DOHH2 (cell line): ENCODE measurements at regions not wholly inside any gene's neighbourhood (a gene's known extent, or its start where the extent isn't known, plus 50 kb on each side); places are given as distances from the start of the nearest gene placed in this dataset.

Source experiments
- H3F3A ChIP-seq: fragments of 200-600 bp; sonication (generic), shearing (Covaris generic); 2 replicates; pipeline ENCODE4 v1.6.0; 2016; ENCODE audit warnings: antibody characterized with exemption, mild to moderate bottlenecking; ENCODE audit not compliant: control insufficient read depth, insufficient read depth
- H3K27ac ChIP-seq: fragments of 200-600 bp; sonication (generic); 2 replicates; pipeline ENCODE4 v1.5.1; 2014; ENCODE audit warnings: low read depth, mild to moderate bottlenecking, low read length, moderate library complexity
- H3K27me3 ChIP-seq: fragments of 200-600 bp; sonication (generic); 2 replicates; pipeline ENCODE4 v1.6.1; 2014; ENCODE audit warnings: mild to moderate bottlenecking, low read length, mixed read lengths; ENCODE audit not compliant: control insufficient read depth
- H3K36me3 ChIP-seq: fragments of 200-600 bp; sonication (generic); 2 replicates; pipeline ENCODE4 v1.6.1; 2014; ENCODE audit warnings: mild to moderate bottlenecking, low read length, moderate library complexity, mixed read lengths; ENCODE audit not compliant: control insufficient read depth
- H3K4me1 ChIP-seq: fragments of 200-600 bp; sonication (generic); 2 replicates; pipeline ENCODE4 v1.6.1; 2014; ENCODE audit warnings: mild to moderate bottlenecking, low read length, mixed read lengths; ENCODE audit not compliant: control insufficient read depth
- H3K4me2 ChIP-seq: fragments of 200-600 bp; sonication (generic); 2 replicates; pipeline ENCODE4 v1.6.0; 2014; ENCODE audit warnings: mild to moderate bottlenecking, low read length, moderate library complexity
- H3K4me3 ChIP-seq: fragments of 200-600 bp; sonication (generic); 2 replicates; pipeline ENCODE4 v1.5.1; 2014; ENCODE audit warnings: mild to moderate bottlenecking, low read length, mixed read lengths
- H3K79me2 ChIP-seq: fragments of 200-600 bp; sonication (generic); 2 replicates; pipeline ENCODE4 v1.6.1; 2014; ENCODE audit warnings: mild to moderate bottlenecking, low read length, mixed read lengths; ENCODE audit not compliant: control insufficient read depth
- H3K9me2 ChIP-seq: fragments of 200-600 bp; sonication (generic); replicated peaks from 2 replicates; pipeline ENCODE4 v1.6.1; 2014; ENCODE audit warnings: mild to moderate bottlenecking, low read length, mixed read lengths; ENCODE audit not compliant: control insufficient read depth
- H3K9me3 ChIP-seq: fragments of 200-600 bp; sonication (generic); 2 replicates; pipeline ENCODE4 v1.6.1; 2014; ENCODE audit warnings: antibody characterized with exemption, low read length, mixed read lengths; ENCODE audit not compliant: control insufficient read depth, insufficient read depth
- H4K20me1 ChIP-seq: fragments of 200-600 bp; sonication (generic); 2 replicates; pipeline ENCODE4 v1.6.0; 2014; ENCODE audit warnings: low read depth, mild to moderate bottlenecking, antibody characterized with exemption, low read length, moderate library complexity; ENCODE audit not compliant: control insufficient read depth, insufficient read depth
- EZH2phosphoT487 ChIP-seq: fragments of 200-600 bp; sonication (generic); IDR thresholded peaks from 2 replicates; pipeline ENCODE4 v1.6.1; 2017; ENCODE audit warnings: borderline replicate concordance, mild to moderate bottlenecking, antibody characterized with exemption, low read length, moderate library complexity, mixed read lengths
- TF ChIP-seq, protein P1 (sequence below): fragments of 200-600 bp; sonication (generic); IDR thresholded peaks from one replicate; pipeline ENCODE4 v1.5.1; 2014; ENCODE audit warnings: antibody characterized with exemption, mild to moderate bottlenecking, low read depth, low read length; ENCODE audit not compliant: poor library complexity, severe bottlenecking

DNA sequence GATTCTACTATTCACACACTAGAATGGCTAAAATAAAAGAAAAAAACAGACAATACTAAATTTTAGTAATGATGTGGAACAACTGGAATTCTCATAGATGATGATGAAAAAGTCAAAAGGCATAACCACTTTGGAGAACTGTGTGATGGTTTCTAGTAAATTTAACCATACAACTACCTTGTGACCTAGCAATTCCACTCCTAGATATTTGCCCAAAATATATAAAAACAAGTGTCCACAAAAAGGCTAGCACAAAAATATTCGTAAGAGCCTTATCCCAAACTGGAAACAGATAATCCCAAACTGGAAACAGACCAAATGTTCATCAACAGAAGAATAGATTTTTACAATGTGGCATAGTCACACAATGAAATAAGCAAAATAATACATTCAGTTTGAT lies 67.9 kb upstream of the PGBD5 start:
- no peaks in the 10 kb centered on the region for H3F3A ChIP-seq
- no peaks in the 10 kb centered on the region for H3K9me3 ChIP-seq
- H3K9me2 ChIP-seq = no peaks in the 10 kb centered on the region
- H3K27ac ChIP-seq = no peak overlapping the region
- H4K20me1 ChIP-seq = no peaks in the 10 kb centered on the region
- no peaks in the 10 kb centered on the region for H3K36me3 ChIP-seq
- no peaks in the 10 kb centered on the region for H3K4me1 ChIP-seq
- no peak for TF ChIP-seq EZH2phosphoT487
- TF ChIP-seq, protein P1, sequence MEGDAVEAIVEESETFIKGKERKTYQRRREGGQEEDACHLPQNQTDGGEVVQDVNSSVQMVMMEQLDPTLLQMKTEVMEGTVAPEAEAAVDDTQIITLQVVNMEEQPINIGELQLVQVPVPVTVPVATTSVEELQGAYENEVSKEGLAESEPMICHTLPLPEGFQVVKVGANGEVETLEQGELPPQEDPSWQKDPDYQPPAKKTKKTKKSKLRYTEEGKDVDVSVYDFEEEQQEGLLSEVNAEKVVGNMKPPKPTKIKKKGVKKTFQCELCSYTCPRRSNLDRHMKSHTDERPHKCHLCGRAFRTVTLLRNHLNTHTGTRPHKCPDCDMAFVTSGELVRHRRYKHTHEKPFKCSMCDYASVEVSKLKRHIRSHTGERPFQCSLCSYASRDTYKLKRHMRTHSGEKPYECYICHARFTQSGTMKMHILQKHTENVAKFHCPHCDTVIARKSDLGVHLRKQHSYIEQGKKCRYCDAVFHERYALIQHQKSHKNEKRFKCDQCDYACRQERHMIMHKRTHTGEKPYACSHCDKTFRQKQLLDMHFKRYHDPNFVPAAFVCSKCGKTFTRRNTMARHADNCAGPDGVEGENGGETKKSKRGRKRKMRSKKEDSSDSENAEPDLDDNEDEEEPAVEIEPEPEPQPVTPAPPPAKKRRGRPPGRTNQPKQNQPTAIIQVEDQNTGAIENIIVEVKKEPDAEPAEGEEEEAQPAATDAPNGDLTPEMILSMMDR = no peak
- H3K4me3 ChIP-seq = no peak overlapping the region
- H3K4me2 ChIP-seq = no peak overlapping the region
- no peaks in the 10 kb centered on the region for H3K79me2 ChIP-seq
- H3K27me3 ChIP-seq = no peaks in the 10 kb centered on the region

DNA sequence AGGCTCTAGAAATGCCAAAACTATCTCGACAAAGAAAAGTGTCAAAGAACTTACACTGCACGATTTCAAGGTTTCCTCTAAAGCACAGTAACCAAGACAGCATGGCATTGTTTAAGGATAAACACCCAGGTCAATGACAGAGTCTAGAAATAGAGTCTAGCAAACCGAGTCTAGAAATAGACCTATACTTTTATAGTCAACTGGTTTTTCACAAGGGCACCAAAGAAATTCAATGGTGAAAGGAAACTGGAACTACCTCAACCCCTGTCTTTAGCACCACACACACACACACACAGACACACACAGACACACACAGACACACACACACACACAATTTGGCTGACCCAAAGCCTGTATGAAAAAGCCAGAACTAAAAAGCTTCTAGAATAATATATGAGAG lies 67.1 kb upstream of the PGBD5 start:
- H3K9me3 ChIP-seq = no peaks in the 10 kb centered on the region
- H3F3A ChIP-seq = no peaks in the 10 kb centered on the region
- no peak overlapping the region for H3K27ac ChIP-seq
- no peak overlapping the region for H3K4me2 ChIP-seq
- H3K9me2 ChIP-seq = no peaks in the 10 kb centered on the region
- no peaks in the 10 kb centered on the region for H3K4me1 ChIP-seq
- no peaks in the 10 kb centered on the region for H3K79me2 ChIP-seq
- H3K4me3 ChIP-seq = no peak overlapping the region
- TF ChIP-seq, protein P1 = no peak
- TF ChIP-seq EZH2phosphoT487 = no peak
- no peaks in the 10 kb centered on the region for H3K36me3 ChIP-seq
- H3K27me3 ChIP-seq = no peaks in the 10 kb centered on the region
- no peaks in the 10 kb centered on the region for H4K20me1 ChIP-seq

DNA sequence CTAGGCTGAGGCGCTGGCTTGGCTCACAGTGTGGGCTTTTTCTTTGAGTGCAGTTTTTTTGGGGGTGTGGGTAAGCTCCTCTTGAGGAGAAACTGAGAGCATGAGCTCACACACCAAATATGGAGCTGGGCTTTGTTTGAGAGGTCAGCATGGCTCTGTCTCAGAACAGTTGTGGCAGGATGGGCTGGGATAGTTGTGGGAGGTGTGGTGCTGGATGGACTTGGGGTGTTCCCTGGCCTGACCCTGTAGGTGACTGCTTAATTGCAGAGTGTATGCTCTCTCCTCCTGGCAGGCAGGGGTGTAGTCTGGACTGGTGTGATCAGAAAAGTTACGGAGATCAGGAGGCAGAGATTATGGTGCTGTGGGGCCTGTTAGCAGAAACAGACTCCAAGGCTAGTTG lies 64.3 kb upstream of the PGBD5 start:
- no peak overlapping the region for H3K4me3 ChIP-seq

More for the DNA sequence above, 64.3 kb upstream of the PGBD5 start:
- no peak overlapping the region for H3K4me2 ChIP-seq
- no peaks in the 10 kb centered on the region for H4K20me1 ChIP-seq
- H3K27me3 ChIP-seq = no peaks in the 10 kb centered on the region
- no peaks in the 10 kb centered on the region for H3K36me3 ChIP-seq
- no peaks in the 10 kb centered on the region for H3K9me2 ChIP-seq
- no peaks in the 10 kb centered on the region for H3K9me3 ChIP-seq
- no peaks in the 10 kb centered on the region for H3K79me2 ChIP-seq
- no peak overlapping the region for H3K27ac ChIP-seq
- TF ChIP-seq EZH2phosphoT487 = no peak
- TF ChIP-seq, protein P1 = no peak
- no peaks in the 10 kb centered on the region for H3F3A ChIP-seq
- H3K4me1 ChIP-seq = no peaks in the 10 kb centered on the region
